DMS153 (cell line): ENCODE measurements at regions not wholly inside any gene's neighbourhood (a gene's known extent, or its start where the extent isn't known, plus 50 kb on each side); places are given as distances from the start of the nearest gene placed in this dataset.
"Not testable (repeated sequence)": the region's sequence is repeated elsewhere in the genome, so short reads cannot be mapped to it uniquely, and the experiment has no call there.

Source experiments
- DNase-seq: peaks from one replicate; lab custom pipeline; 2025; lab: John Stamatoyannopoulos, UW

DNA sequence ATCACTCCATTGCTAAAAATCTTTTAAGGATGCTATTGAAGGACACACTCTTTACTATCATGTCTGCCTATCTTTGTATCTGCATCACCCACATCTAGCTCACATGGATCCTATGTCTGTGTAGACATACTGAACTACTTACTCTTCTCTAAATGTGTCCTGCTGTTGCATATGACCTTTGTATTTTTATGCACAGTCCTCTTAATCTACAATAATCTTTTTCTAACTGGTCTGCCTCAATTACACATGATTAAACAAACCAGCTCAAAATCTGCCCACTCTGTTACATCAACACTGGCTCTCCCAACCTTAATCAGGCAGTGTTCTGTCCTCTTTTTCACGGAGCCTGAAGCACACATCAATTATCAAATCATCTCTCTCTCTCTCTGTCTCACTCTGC is 316.3 kb upstream of the MGAT4C start:
- DNase-seq: no peak

DNA sequence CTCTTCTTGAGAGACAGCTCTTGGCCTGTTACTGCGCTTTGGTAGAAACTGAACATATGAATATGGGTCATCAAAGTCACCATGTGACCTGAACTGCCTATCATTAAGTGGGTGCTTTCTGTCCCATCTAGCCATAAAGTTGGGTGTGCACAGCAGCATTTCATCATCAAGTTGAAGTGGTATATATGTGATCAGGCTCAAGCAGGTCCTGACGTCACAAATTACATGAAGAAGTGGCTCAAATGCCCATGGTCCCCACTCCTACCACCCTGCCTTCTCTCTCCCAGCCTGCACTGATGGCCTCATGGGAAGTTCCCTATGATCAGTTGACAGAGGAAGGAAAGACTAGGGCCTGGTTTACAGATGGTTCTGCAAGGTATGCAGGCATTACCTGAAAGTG is 308.8 kb upstream of the MGAT4C start:
- DNase-seq: no peak

DNA sequence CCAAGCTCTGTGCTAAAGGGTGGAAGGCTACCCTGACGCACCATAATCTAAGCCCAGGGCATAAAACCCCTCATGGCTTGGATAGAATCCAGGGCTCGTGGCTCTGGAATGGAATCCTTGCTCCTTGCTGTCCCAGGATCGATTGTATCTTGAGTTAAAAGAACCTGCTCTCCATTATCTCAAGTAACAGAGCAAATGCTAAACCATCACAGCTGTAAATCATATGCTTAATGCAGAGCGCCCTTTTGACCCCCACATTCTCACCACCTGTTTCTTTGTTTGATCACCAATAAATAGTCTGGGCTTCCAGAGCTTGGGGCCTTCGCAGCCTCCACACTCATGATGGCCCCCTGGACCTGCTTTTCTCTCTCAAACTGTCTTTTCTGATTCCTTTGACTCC is 299.3 kb upstream of the MGAT4C start:
- DNase-seq: not testable (repeated sequence)

DNA sequence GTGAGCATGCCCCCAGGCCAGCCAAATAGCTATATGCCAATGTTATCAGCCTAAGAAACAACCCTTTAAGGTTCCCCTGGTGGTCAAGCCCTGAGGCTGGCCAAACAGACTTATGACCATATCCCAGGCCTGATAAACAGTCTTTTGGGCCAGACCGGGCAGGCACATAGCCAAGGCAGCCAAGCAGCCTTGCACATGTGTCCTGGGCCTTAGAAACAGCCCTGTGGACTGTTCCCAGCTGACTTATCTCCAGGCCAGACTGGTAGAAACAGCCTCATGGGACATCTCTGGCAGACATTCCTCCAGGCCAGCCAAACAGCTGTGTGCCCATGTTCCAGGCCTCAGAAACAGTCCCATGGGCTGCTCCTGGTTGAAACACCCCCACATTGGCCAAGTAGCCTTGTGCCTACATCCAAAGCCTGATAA is 295.0 kb upstream of the MGAT4C start:
- DNase-seq: no peak

DNA sequence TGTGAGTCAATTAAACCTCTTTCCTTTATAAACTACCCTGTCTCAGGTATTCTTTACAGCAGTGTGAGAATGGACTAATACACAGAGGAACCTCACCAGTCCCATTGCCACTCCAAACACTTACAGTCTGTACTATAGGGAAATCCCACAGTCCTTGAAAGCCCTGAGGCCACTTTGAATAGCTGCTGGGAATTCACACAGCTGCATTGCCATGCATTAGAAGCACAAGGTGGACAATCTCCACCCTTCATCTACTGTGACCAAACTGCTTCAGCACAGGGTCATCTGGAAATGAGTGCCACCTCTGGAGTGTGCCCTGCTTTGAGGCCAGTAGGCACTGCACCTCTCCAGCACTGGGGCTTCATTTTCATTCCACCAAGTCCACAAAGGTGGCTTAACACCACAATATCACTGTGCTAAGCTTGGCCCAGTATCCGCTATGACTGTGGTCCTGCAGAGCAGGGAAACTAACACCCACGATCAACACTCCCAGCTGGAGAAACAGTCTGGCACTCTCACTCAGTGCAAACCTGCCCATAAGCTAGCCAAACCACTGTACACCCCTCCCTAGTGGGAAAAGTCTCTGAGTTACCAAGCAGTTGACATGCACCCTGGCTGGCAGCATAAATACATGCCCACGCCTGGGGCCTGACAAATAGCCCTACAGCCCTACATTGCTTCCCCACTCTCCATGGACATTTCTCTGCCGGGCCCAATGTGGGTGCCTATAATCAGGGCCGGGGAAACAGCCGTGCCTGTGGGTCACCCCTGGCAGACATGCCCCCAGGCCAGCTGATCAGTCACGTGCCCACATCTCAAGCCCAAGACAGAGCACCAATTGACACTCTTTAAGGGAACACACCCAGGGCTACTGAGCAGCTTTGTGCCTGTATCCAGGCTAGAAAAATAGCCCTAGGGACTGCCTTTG is 294.3 kb upstream of the MGAT4C start:
- DNase-seq: no peak

DNA sequence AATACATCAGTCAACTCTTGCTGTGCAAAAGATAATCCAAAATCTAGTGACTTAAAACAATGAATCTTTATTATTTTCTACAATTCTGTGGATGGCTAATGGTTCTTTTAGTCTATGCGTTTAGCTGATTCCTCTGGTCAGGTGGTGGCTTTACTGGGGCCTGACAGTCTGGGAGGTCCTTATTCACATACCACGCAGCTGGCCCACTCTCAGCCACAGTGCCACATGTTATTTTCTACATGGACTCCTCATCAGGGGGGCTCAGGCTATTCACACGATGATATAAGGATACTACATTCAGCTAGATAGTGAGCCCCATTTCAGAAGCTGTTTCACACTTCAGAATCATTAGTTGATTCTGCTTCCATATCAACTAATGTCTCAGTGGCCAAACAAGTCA is 287.5 kb upstream of the MGAT4C start:
- DNase-seq: no peak

DNA sequence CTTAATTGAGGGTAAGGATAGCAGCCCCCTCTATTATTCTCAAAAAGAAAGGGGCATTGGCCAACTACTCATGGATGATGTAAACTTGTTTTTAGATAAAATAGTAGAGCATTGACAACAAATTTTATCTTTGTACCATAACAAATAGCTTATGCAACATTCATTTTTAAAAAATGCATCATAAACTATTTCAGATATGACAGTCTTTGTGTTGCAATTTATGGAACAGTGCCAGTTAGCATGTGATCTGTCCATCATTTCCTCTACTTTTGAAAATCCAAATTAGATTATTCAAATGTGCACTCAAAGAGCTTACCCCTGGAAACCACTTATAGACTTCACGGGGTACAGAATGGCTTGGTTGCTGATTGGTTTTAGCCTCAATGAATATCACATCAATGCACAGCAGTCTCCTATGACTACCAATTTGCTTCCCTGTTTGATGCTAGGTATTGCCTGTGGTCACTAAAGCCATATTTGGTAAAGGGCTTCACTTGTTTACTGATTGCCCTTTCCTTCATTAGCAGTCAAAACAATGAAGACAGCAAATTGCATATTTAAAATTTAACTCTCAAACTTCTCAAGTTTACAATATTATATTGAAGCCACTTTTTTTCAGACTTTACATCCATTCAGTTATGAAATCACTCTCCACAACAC is 274.9 kb upstream of the MGAT4C start:
- DNase-seq: no peak

DNA sequence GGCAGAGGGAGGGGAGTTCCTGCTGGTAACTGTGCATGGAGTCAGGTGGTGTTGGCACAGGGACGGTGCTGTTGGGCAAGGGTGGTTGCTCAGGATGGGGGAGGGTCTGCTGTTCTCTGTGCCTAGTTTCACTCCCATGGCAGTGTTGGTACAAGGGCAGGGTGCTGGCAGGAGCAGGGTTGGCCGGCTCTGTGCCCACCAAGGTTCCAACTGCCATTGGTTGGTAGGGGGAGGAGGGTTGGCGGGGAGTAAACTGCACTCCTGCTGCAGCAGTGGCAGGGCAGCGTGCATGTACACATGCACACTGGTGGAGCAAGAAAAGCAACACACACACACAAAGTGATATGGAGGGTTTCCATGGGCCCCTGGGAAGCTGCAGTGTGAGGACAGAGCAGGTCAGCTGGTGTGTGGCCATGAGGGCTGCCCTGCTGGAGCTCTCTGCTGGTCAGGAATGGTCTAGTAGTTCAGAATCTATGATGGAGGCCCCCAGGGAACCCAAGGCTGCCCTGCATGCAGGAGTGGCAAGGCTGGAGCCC is 269.9 kb upstream of the MGAT4C start:
- no peak for DNase-seq

DNA sequence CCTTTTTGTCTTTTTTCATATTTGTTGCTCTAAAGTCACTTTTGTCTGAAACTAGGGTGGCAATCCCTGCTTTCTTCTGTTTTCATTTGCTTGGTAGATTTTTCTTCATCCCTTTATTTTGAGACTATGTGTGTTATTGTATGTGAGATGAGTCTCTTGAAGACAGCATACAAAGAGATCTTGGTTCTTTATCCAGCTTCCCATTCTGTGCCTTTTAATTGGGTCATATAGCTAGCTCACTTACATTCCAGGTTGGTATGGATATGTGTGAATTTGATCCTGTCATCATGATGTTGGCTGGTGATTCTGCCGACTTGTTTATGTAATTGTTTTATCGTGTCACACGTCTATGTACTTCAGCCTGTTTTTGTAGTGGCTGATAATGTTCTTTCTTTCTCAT is 267.7 kb upstream of the MGAT4C start:
- no peak for DNase-seq

DNA sequence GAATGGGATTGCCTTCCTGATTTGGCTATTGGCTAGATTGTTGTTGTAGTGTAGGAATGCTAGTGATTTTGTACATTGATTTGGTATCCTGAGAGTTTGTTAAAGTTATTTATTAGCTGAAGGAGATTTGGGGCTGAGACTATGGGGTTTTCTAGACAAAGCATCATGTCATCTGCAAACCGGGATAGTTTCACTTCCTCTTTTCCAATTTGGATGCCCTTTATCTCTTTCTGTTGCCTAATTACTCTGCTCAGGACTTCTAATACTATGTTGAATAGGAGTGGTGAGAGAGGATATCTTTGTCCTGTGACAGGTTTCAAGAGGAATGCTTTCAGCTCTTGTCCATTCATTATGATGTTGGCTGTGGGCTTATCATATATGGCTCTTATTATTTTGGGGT is 265.7 kb upstream of the MGAT4C start:
- DNase-seq: no peak

DNA sequence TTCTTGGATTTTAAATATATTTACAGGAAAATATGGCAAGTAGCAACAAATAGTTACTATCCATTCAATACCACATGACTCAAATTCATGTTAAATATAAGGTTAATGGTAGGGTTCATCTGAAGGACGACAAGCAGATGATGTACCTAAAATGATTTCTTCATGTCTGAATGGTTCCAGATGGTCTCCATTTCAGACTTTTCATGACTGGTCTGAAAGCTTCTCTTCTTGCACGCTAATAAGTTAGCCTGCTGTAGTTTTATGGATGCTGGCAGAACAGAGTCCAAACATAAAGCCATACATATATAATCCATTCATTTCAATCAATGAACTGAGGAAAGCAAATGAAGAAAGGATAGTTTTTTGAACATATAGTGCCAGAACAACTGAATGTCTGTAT is 257.0 kb upstream of the MGAT4C start:
- DNase-seq: no peak

DNA sequence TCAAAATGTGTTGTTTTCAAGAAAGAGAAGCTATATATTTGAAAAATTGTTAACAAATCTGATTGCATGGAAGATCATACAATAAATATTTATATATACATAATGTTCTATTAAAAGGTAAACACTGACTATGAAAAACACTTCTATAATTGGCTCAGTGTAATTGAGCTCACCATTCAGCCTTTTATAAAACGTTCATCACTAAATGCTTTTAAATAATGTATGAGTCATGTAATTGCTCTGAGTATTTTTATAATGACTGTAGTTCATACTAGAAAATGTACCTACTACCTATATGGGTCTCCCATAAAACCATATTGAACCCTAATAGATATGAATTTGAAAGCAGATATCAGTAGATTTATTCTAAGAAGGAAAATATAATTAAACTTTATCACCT is 240.4 kb upstream of the MGAT4C start:
- DNase-seq: peak; percentile 62

DNA sequence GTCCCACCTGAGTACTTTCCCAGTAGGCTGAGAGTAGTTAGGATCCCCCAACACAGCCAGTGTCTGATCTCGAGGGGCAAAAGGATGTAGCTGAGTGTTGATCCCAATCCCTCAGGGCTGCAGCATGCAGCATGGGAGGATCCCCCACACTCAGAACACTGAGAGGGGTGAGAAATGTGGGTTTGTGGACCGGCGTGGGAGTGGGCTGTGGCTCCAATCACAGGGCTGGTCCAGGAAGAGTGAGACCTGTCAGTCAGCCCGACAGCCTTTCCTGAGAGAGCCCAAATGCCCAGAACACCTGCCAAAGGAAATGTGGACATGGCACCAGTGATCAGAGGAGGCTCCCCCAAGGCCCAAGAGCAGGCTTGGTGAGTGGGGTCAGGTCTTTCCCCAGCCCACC is 228.3 kb upstream of the MGAT4C start:
- DNase-seq: no peak

DNA sequence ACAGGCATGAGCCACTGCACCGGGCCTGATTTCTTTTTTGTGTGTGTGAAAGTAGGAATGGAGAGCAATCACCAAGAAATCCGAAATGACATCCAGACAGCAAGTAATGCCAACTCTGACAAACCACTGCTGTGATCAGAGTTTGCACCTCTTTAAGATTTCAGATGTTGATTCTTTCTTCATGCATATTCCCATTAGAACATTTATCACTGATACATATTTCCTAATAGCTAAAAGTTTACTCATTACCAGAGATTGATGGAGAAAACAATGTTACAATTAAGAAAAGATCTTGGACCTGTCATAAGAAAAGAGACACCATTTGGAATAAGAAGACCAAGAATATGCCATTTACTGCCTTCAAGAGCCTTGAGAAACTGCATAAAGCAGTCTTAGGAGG is 217.0 kb upstream of the MGAT4C start:
- no peak for DNase-seq

DNA sequence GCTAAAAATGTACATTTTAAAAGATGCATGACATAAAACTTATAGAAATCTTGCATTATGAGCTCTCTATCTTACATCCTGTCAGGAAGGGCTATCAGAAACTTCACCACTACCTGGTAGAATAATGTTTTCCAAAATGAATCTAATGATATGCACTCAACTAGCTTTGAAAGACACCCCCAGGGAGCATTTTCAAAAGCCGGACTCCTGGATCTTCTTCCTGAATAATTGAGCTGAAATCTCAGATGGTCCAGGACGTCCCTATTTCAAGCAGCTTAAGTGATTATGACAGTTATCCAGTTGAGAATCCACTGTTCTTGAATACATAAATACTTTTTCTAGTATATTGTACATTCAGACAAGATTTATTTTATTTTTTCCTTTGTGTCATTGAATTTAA is 200.6 kb upstream of the MGAT4C start:
- no peak for DNase-seq

DNA sequence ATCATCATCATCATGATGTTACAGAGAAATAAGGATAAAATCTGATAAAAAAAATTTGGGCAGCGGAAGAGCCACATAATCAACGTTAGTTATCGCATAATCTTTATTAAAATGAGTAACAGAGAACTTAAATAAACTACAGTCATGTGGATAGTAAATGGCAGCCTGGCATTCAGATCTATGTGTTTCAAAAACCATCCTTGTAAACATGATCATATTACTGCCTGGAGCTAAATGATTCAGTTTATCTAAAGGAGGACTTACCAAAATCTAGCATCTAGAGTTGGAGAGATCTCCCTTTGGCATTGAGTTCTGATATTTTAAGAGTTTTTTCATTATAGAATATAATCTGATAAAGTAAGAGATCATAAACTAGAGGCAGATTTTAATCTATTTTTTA is 200.1 kb upstream of the MGAT4C start:
- no peak for DNase-seq

DNA sequence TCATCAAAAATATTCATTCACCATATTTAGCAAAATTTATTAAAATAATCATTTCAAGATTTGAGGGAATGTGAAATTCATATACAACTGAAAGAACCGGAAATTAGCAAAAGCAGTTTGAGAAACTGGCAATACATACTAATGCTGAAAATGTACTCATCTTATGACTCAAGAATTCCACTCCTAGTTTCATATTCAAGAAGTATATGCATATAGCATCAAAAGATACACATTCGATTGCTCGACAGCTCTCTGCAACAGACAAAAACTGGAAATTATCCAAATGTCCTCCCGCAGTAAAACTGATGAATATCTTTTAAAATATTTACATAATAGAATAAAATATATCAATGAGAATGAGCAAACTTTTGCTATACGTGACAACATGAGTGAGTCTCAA is 189.2 kb upstream of the MGAT4C start:
- DNase-seq: no peak

DNA sequence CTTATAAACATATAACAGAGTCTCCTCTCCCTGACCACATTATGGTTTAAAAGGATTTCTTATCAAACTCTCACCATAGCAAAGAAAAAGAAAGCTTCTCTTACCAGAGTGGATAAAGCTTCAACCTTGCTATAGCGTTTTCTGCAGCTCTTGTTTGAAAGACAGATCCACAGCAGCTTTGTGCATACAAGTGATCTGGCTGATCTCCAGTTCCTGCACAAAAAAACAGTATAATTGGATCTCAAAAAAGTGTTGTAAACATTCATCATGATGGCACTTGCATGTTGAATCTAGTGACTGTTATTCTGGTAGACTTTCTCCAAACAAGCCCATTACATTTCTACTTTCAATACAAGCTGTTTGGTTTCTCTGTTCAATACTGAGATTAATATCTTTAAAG is 178.9 kb upstream of the MGAT4C start:
- DNase-seq: peak; percentile 82

DNA sequence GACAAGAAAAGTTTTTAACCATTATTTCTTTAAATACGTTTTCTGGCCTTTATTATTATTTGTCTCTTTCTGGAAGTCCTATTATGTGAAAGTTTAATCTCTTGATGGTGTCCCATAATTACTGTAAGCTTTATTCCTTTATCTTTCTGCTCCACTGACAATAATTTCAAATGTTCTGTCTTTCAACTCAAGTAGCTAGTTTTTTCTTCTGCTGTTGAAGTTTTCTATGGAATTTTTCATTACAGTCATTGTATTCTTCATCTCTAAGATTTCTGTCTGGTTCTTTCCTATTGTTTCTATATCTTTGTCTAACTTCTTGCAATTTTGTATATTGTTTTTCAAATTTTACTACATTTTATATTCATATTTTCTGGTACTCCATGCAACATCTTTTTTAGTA is 173.6 kb upstream of the MGAT4C start:
- DNase-seq: no peak

DNA sequence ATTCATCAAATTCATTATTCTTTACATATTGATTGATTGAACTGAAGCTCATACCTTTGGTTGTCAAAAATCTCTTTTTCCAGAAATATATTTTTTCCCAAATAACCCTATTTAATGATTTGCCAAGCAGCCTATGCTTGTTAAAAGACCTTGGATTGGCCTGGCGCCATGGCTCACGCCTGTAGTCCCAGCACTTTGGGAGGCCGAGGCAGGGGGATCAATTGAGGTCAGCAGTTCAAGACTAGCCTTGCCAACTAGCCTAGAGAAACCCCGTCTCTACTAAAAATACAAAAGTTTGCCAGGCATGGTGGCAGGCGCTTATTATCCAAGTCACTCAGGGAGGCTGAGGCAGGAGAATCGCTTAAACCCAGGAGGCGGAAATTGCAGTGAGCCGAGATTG is 165.1 kb upstream of the MGAT4C start:
- DNase-seq: no peak

DNA sequence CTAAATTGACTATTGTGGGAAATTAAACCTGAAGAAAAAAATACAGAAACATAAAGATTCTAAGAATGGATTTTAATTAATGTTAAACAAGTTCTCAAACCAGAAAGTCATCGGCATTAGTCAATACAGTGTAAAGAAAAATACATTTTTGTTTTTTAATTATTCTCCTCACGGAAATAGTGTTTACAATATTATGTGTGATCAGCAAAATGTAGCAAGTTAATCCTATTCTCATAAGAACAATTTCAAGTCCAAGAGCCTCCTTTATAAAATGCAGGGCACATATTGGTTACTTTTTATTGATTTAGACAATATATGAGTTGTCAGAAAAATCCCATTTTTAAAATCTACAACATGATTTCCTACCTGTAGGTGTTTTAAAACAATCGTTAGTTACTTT is 158.0 kb upstream of the MGAT4C start:
- no peak for DNase-seq

DNA sequence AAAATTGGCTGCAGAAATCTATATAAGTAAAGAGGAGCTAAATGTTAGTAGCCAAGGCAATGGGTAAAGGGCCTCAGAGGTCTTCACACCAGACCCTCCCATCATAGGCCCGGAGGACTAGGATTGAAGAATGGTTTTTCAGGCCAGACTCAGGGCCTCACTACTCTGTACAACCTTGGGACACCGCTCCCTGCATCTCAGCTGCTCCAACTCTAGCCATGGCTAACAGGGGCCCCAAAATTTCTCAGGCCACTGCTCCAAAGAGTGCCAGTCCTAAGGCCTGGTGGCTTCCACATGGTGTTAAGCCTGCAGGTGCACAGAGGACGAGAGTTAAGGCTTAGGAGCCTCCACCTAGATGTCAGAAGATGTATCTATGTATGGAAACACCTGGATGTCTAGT is 155.5 kb upstream of the MGAT4C start:
- DNase-seq: no peak

DNA sequence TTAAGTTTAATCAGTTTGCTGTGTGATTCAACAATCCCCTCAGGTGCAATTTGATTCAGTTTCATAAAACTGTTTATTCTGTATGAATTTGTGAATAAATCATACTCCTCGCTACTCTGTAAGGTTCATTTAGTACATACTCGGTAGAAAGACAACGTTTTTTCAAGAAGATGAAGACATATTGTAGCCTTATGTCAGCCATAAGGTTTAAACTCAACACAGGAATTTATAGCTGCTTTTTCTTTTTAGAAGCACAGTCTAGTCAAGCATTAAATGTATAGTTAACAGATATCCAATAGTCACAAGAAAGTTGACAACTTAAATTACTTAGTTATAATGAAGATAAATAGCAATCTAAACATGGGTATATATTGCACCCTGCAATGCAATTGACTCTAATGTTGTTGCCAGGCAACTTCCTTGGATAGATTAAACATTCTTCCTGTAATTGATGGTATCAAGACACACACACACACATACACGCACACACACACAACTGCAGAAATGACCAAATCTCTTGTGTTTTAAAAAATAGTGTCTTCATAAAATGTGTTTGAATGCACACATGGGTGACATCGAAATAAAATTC is 151.5 kb upstream of the MGAT4C start:
- no peak for DNase-seq
